HS-27A (cell line): ENCODE measurements at regions not wholly inside any gene's neighbourhood (a gene's known extent, or its start where the extent isn't known, plus 50 kb on each side); places are given as distances from the start of the nearest gene placed in this dataset.
"Not testable (repeated sequence)": the region's sequence is repeated elsewhere in the genome, so short reads cannot be mapped to it uniquely, and the experiment has no call there.

ENCODE experiments used
- DNase-seq: peaks from one replicate; pipeline ENCODE4 v3.0.0-alpha.2; 2012; ENCODE audit warnings: low read depth, missing footprints

DNA sequence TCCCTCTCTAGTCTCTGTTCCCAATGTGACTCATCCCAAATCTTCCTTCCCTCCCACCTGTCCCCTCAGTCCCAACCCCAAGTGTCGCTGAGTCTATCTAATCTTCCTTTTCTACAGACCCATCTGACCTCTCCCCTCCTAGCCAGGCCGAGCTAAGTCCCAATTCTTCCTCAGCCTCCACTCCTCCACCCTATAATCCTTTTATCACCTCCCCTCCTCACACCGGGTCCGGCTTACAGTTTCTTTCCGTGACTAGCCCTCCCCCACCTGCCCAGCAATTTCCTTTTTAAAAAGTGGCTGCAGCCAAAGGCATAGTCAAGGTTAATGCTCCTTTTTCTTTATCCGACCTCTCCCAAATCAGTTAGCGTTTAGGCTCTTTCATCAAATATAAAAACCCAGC is 541.0 kb upstream of the CRIM1 start:
- DNase-seq, result not testable (repeated sequence)

DNA sequence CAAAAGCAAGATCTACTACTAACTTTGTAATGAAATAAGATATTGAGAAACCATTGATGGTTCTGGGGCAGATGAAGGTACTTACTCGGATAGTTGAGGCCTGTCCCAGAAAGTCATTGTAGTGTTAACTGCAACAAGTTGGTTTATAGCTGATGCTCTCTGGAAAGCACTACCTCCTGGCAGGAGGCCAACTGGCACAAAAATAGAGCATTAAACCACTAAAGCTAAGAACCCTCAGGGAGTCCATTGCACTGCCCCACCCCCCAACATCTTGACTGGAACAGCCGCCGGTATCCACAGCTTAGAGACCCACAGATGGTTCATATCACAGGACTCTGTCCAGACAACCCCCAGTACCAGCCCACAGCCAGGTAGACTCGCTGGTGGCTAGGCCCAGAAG is 552.5 kb upstream of the CRIM1 start:
- no peak for DNase-seq

DNA sequence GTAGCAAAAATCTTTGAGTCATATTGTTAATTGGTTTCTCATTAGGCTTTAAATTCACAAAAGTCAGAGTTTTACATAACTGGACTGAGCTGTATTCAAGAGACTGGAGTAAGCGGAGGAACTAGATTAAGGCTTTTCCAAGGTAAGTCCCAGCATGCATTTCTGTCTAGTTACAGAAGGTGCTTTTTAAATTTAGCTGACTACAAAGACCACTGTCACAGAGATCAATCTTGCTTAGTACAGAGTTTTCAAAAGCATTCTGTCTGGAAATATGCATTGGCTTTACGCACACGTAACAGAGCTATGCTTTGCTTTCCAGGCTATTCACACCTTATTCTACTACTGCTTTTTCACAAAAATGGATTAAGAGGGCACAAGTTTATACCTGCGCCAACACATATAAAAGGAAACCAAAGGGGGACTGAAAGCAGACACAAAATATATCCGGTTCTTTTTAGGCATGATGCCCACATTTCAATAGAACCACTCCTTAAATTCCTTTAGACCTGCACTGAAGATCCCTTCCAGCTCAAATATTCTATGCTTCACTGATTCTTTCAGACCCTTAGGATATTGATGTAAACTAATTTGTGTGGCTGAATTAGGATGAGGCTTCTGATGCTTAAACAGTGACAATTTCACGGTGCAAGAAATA is 560.7 kb upstream of the CRIM1 start:
- no peak for DNase-seq

DNA sequence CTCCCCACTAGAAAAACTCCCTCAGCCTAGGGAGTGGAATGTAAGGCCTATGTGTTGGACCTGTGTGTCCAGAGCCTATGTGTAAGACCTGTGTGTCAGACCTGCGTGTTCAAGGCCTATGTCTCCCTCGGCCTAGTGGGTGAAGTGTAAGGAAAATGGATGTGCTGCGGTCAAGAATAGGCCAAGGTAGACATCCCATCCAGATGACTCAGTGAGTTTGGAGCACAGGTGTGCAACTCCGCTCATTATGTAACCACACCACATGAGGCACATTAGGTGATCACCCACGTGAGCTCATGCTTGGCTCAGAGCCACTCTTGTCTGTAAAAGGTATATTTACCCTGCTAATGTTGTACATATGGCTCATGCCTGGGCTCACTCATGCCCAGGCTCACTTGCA is 565.3 kb upstream of the CRIM1 start:
- no peak for DNase-seq

DNA sequence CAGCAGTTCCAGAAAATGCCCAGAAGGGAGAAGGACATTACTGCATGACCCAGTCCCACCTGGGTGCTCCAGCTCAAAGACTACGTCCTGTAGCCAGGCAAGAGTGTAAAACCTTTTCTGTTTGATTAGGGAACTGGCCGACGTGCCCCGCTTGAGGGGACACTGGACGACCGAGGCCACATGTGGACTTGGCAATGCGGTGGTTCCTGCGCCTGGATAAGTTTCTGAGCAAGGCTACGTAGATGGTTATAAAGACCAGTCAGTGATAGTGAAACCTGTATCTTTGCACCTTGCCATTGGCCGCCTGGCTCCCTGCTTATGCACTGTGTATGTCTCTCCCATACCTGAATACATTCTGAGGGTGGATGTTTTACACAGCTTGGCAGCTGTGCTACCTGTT is 567.0 kb upstream of the CRIM1 start:
- no peak for DNase-seq

DNA sequence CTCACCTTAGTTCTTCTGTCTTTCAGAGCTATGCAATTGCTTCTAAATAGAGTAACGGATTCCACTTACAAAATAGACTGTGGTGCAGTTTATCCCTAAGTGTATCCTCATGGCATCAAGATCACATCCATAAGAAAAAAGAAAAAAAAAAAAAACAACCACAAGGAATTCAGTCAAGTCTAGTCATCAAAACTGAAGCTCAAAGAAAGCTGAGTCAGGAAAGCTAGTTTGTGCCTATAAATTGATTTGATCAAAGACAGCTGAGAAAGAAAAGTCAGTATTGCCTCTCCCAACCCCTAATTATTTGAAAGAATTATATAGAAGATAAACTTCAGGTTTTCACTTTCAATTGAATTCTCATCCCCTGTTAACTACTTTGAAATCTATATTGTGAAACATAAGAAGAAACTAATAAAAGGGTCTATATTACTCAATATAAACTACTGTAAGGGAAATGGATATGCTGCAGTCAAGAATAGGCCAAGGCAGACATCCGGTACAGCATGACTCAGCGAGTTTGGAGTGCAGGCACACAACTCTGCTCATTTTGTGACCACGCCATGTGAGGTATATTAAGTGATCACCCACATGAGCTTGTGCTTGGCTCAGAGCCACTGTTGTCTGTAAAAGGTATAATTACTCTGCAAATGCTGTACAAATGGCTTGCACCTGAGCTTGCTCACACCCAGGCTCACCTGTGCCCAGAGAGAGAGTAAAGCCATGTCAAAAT is 568.1 kb upstream of the CRIM1 start:
- no peak for DNase-seq

DNA sequence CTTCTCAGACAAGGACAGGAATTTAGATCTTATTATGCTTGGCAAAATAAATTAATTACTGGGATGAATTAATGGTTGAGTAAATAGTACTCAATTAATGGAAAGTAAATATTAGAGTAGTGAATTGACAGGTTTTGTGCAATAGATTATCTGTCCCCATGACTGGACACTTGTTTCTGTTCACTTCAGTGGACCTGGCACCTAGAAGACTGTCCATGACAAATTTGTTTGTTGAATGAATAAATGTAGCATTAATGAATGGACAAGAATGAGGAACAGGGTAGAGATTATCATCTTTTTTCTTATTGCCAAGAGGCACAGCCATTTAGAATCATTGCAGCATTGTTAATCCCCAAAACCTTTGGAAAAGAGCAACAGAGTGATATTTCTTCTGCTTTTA is 570.0 kb upstream of the CRIM1 start:
- no peak for DNase-seq

DNA sequence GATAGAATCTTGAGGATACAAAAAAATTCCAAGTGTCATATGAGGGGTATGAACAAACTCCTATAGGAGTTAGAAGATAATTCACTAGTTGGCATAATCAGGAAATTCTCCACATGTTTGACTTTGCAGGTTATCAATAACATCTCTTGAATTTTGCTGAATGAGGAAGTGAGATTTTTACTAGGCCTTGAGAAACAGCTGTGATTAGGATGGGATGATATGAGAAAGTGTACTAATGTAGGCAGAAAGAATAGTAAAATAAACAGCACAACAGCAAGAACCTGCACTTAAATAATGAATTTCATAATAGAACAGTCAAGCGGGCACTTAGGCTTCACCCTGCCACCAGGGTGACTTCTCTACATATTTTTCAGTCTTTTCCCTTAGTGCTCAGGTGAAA is 570.8 kb upstream of the CRIM1 start:
- no peak for DNase-seq

DNA sequence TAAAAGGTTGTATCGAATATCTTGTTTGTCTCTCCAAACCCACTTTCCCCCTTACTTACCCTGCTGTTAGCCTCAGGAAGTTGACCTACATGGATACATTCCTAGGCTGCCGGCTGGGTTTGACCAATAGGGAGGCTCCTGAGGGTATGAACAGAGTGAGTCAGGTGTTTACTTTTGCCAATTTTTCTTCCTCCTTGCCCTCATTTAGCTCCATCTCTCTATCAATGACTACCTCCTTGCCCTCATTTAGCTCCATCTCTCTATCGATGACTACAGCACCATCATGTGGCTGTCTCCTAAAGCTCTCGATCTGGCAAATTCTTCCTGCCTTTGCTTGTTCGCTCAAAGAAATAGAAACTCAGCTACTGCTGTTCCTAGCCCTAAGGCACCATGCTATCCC is 571.9 kb upstream of the CRIM1 start:
- DNase-seq, result peak; percentile 7

DNA sequence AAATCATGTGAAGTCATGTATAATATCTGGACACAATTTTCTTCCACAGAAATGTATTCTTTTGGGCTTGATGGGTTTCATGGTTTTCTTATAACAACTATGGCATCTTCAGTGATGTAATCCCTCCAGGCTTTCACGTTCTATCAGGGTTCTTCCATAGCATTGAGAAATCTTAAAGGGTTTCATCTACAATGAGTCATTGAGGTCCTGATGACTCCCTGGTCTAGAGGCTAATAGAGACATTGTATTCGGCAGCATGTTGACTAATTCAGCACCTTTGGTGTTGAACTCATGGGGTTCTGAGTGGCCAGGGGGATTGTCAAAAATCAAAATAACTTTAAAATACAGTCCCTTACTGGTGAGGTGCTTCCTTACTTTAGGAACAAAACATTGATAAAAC is 614.0 kb upstream of the CRIM1 start:
- no peak for DNase-seq

DNA sequence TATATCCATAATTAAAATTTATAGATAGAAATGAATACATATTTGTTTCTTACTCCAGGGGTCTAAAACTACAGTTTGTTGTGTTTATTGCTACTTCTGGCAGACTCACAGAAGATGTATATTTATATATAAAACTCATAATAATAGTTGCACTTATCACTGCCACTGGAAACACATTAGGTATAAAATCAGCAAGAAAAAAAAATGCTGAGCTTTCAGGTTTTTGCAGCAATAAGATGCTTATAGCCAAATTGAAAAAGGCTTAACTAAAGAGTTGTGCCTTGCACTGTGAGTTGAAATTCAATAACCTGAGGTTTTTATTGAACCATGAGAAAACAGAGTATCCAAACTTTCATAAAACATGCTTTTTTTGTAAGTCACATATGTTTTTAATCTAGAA is 623.9 kb upstream of the CRIM1 start:
- no peak for DNase-seq

DNA sequence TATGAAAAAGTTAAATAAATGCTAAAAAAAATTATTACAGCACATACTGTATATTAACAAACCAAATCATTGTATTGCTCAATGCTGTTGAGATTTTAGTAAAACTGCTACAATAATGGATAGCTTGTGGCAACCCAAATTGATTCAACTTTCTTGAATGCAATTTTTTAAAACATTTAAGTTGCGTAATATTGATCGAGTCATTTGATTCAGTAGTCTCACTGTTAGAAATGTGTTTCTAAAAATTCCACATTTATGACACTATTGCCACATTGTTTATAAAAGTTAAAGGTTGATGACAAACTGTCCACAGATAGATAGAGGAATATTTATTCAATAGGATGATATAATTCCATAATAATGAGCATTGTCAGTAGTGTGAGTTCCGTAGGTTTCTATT is 640.7 kb upstream of the CRIM1 start:
- no peak for DNase-seq

DNA sequence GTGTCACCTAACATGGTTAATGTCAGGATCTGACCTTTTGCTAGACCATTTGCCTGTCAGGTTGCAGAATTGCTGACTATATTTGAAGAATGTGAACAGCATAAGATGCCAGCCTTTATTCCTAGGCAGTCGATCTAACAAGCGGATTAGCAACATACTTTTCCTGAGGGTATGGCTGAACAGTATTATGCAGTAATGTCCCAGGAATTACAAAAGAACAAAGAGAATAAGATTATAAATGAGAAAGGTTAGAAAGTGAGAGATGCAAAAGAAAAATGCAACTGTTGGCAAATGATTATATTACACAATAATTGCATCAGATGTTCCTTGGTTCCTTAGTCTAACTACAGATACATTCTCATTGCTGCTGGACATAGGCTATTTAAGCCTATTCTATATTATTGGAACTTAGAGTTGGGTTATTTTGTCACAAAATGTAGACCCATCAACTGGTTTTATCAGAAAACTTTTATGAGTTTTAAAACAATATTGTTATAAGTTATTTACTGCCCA is 647.1 kb upstream of the CRIM1 start:
- DNase-seq, result no peak

DNA sequence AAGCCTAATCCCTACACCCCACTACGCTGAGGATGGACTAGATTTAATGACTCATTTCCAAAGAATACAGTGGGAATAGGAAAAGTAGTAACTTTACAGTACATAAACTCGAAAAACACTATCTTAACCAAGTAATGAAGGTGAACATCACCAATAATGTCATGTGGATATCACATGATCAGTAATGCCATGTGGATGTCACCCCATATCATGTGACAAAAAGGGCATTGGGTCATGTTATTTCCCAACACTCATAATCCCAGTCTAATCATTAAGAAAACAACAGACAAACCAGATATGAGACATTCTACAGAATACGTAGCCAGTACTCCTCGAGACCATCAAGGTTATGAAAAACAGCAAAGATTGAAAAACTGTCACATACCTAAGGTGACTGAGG is 667.3 kb upstream of the CRIM1 start:
- DNase-seq, result no peak

DNA sequence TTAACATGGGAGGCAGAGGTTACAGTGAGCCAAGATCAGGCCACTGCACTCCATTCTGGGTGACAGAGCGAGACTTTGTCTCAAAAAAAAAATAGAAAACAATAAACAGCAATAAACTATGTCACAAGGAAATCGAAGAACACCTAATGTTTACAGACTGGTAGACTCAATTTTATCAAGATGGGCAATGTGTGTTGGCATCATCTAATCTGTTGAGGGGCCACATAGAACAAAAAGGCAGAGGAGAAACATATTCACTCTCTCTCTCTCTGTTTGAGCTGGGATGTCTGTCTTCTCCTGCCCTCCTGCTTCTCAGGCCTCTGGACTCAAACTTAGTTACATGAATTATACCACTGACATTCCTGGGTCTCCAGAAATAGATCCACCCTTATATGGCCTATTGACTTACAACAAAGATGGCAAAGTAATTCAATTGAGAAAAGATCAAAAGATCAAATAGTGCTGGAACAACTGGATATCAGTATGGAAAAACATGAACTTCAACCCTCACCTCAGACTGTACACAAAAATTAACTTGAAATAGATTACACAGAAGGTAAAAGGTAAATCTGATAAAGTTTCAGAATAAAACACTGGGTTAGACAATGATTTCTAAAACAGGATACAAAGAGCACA is 703.8 kb upstream of the CRIM1 start:
- DNase-seq, result no peak

DNA sequence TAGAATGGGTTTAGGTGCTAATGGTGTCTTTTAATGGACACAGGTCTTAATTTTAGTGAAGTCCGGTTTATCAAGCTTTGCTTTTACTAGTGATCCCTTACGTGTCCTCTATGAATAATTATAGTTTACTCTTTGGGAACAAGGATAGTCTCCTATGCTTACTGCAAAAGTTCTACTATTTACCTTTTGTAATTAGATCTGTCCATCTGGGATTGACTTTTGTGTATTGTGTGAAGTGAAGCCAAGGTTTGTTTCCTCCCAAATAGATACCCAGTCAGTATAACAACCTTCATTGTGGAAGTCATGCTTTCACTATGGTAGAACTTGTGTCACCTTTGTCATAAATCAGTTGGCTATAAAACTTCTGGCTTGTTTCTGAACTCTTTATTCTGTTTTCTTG is 740.9 kb upstream of the CRIM1 start:
- no peak for DNase-seq

DNA sequence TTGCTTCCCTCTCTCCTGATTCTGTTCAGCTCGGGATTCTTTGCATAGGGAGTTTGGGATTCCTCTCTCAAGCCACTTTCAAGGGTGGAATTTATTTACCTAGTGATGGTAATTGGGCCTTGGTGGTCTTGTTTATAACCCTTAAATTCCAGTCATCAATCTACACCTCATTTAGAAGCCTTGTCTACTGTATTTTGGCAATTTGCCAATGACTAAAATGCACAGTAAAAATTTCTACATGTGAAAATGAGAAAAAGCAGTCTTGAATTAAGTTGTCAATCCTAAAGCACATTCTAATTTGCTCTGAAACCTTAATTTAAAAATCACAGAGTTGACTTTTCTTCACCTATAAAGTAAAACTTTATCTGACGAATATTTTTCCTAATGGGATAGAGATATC is 749.2 kb upstream of the CRIM1 start:
- no peak for DNase-seq

DNA sequence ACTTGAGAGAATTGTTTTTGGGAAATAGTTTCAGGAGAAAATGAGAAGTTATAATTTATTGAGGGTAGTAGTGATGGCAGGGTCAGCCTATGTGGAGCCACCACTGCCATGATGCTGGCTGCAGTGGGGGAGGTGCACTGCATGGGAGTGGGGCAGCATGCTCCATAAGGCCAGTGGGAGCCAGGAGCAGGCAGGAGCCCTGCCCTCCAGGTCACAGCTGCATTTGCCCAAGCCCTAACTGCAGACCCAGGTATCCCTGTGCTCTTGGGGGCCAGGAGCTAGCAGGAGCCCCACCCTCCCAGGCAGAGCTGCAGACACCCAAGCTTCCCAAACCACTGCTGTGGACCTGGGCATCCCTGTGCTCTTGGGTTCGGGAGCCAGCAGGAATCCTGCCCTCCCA is 757.3 kb upstream of the CRIM1 start:
- DNase-seq, result no peak

DNA sequence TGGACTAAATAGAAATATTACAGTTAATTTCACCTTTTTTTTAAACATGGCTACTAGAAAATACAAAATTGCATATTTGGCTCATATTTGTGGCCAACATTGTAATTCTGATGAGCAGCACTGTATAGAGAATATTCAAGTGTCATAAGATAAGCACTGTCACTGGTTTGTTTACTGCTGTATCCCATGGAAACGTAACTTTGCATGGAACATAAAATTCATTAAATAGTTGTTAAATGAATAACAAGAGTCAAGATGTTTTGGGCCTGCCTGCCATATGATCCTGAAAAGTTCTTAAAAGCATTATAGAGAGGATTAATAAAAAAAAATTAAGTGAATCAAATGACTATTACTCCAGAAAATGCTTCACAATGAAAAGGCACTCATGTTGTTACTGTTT is 763.7 kb upstream of the CRIM1 start:
- no peak for DNase-seq

DNA sequence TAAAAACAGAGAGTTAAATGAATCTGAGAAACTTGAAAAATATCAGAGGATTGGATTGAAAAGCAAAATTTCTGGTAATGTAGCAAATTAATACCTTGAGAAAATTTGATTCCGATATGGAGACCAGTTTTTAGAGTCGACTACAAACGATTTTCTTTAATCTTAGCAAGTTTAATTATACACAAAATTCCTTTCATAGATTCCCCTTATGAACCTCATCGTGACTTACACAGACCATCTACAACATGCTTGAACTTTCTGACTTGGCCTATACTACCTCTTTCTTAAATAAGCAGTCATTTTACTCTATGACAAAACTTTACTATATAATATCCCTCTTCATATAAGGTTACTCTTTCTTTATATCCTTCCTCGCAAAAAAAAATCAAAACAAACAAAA is 769.6 kb upstream of the CRIM1 start:
- no peak for DNase-seq

DNA sequence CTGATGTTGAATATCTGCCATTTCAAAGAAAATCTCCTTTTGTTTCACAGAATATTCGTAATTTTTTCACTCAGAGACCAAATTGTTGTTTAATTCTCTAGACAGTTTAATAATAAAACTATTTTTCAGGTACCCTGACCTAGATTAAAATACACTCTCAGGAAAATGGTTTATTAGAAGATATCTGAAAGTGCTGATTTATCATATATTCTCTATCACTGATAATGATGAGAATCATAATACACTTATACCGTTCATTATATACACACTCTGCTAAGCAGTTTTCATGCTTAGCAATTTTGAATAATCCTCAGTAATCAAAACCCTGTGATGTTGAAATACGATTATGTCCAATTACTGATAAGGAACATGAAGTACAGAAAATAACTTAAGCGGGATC is 772.9 kb upstream of the CRIM1 start:
- no peak for DNase-seq

DNA sequence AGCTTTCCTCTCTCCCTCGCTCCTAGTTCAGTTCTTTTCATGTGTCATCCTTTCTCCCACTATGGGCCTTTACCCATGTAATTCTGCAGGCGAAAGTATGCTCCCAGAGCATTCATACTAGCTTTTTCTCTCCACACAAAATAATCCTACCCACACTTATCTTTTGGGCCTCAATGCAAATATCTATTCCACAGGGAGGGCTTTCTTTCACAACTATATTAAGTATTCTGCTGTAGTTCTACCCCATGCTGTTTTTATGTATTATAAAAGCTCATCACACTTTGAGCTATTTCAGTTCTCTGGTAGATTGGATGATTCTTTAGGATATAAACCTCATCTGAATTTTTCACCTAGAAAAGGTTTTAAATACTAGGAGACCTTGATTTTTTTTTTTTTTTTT is 774.6 kb upstream of the CRIM1 start:
- no peak for DNase-seq

DNA sequence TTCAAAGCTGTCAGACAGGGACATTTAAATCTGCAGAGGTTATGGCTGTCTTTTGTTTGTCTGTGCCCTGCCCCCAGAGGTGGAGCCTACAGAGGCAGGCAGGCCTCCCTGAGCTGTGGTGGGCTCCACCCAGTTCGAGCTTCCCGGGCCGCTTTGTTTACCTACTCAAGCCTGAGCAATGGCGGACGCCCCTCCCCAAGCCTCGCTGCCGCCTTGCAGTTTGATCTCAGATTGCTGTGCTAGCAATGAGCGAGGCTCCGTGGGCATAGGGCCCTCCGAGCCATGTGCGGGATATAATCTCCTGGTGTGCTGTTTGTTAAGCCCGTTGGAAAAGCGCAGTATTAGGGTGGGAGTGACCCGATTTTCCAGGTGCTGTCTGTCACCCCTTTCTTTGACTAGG is 787.0 kb upstream of the CRIM1 start:
- not testable (repeated sequence) for DNase-seq

DNA sequence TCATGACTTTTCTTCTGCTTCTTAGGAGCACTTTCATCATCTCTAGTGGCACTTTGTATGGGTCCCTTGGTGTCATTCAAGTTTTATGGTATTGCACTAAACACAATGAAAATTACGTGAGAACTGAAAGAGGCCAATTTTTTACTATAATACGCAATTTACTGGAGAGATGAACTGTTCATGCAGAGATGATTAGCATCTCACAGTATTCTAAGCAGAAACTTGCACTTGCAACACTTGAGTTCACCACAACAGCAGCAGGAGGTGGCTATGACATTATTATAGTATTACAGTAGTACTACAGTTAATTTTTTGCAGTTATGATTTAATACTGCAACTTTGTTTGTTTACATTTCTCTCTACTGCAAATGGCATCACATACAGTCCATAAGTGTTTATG is 793.1 kb upstream of the CRIM1 start:
- no peak for DNase-seq
